SHP77 (cell line): ENCODE measurements at regions not wholly inside any gene's neighbourhood (a gene's known extent, or its start where the extent isn't known, plus 50 kb on each side); places are given as distances from the start of the nearest gene placed in this dataset.
"Not testable (repeated sequence)": the region's sequence is repeated elsewhere in the genome, so short reads cannot be mapped to it uniquely, and the experiment has no call there.

Source experiments
- DNase-seq, 2 experiments: peaks; one replicate each; lab custom pipeline; 2025; lab: John Stamatoyannopoulos, UW

- peak; percentile 83 to 89 for DNase-seq
Measured at GRCh38 chr13:80881942-80882445, 541.1 kb upstream of the SPRY2 start.

DNA sequence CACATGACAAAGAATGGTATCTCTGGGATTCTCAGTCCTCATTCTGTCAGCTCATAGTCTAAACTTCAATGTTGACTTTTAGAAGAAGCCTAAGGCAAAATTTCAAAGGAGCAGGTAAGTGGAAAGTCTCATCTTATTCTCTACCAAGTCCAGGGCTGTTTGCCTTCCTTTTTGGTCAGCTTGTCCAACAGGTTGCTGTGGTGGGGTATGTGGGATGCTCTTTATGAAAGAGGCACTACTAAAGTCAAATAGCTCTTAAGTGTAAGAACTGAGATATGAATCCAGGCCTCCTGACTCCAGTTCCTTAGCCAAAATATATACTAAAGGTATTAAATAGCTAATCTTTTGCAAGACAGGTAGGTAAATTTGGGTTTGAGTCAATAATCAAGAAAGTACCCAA is 540.6 kb upstream of the SPRY2 start:
- DNase-seq: no peak

DNA sequence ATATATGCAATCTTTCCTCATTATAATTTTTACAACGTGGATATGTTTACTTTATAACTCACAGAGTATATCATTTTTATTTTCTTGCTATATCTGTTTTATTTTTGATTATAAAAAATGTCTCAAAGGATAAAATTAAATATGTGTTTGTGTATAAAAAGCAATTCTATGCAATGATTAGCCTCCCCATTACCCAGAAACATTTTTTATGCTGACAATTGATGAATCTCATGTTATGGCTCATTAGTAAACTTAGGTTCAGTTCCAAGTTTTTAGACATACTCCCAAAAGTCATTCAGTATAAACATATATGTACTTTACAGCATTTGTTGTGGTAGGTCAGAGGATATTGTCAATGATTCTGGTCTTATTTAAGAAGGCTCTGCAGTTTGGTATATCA is 540.1 kb upstream of the SPRY2 start:
- DNase-seq: no peak

DNA sequence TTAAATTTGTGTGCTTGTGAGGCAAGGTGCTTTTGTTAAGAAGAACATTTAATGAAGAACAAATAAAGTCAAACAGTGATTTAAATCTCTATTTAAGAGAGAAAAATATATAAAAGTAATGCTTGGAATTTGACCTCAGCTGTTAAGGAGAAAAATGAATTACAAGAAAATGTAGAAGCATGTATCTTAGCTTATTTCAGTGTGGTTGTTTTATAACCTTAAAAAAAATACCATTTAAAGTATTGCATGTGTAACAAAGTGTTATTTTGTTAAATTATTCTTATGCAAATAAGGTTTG is 537.0 kb upstream of the SPRY2 start:
- no peak for DNase-seq

- no peak for DNase-seq
Measured at GRCh38 chr13:80877209-80877943, 536.5 kb upstream of the SPRY2 start.

GRCh38 chr13:80873589-80873988 is 532.7 kb upstream of the SPRY2 start:
- no peak for DNase-seq

DNA sequence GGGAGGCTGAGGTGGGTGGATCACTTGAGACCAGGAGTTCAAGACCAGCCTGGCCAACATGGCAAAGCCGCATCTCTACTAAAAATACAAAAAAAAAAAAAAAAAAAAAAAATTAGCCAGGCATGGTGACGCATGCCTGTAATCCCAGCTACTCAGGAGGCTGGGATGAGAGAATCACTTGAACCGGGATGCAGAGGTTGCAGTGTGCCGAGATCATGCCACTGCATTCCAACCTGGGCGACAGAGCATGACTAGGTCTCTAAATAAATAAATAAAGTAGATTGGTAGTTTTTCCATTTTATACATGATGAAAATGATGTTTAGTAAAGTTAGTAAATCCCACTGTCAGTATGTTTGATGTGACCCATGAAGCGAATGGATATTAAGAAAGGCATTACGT is 531.0 kb upstream of the SPRY2 start:
- not testable (repeated sequence) for DNase-seq

- no peak for DNase-seq
Measured at GRCh38 chr13:80871481-80871880, 530.6 kb upstream of the SPRY2 start.

- no peak for DNase-seq
Measured at GRCh38 chr13:80870186-80870585, 529.3 kb upstream of the SPRY2 start.

- no peak for DNase-seq
Measured at GRCh38 chr13:80866921-80867320, 526.0 kb upstream of the SPRY2 start.

GRCh38 chr13:80865329-80865728 is 524.4 kb upstream of the SPRY2 start:
- no peak for DNase-seq

DNA sequence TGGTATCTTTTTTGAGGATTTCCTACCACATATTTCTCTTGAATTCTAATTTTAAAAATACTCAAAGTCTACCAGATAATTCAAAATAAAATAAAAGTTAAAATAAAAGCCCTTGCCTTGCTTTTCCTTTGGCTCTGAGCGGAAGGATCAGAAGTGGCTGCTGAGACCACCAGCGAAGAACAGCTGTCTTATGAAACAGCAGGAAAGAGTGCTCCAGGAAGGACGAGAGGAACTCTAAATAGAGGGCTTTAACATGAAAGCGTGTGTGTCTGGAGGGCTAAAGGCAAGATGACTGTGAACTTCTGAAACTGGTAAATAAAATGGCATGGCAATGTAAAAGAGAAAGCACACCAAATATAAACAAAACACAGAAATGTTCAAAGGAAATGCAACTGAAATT is 521.5 kb upstream of the SPRY2 start:
- no peak for DNase-seq

- DNase-seq: no peak
Measured at GRCh38 chr13:80860845-80861244, 519.9 kb upstream of the SPRY2 start.

- DNase-seq: no peak
Measured at GRCh38 chr13:80858131-80858530, 517.2 kb upstream of the SPRY2 start.

DNA sequence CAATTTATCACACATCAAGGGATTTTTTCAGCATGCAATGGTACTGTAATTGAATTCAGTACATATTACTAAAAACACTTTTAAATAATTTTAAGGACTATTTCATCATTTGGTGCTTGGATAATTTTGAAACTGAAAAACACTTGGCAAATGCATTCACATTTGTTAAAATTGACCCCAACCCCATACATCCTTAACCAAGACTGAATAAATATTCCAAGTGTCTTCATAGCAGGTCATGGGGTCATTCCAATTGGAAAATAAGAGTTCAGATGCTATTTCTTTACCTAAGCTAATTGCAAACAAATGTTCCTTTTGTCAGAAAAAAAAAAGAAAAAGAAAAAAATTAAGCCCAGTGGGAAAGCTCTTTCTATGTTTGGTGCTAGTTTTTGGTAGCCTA is 516.4 kb upstream of the SPRY2 start:
- no peak for DNase-seq

GRCh38 chr13:80850771-80851170 is 509.8 kb upstream of the SPRY2 start:
- no peak for DNase-seq

DNA sequence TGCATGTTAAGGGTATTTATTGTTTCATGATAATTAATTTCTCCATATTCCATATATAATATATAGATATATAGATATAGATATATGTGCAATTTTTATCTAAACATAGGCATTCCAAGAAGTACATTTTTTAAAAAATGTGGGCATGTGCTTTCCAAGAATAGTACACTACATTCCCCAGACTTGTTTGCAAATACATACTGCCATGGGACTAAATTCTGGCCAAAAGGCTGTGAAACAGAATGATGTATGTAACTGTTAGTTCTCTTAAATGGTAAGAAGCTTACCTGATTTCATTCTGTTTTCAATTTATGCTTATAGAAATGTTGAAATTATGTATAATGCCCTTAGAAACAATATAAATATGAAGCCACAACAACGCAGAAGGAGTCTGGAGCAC is 503.2 kb upstream of the SPRY2 start:
- DNase-seq: no peak

GRCh38 chr13:80841414-80841813 is 500.5 kb upstream of the SPRY2 start:
- DNase-seq: no peak

DNA sequence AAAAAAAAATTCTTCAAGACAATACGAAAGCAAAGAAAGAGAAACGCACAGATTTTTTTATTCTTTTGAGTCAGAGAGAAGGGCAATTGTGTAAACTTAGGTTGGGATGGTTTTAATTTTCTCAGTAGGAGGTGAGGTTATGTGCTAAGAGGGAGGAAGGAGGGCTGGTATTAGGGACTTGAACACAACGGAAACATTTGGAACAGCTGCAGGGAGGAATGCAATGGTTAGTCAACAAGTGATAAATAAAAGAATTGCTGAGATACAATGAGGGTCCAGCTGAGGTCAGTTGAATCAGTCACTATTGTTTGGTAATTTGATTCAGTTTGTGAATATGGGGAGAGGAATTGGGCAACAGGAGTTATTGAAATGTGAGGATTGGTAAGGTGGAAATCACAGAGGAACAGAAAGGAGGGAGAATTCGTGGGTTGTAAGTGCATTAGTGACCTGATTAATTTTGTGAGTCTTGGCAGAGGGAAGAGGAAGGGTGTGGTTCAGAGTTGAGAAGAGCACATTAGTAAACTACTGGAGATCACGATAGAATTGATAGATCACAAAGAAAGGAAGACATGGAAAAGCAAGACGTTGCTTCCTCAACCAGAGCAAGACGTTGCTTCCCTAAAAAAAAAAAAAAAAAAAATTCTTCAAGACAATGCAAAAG is 499.5 kb upstream of the SPRY2 start:
- no peak for DNase-seq

DNA sequence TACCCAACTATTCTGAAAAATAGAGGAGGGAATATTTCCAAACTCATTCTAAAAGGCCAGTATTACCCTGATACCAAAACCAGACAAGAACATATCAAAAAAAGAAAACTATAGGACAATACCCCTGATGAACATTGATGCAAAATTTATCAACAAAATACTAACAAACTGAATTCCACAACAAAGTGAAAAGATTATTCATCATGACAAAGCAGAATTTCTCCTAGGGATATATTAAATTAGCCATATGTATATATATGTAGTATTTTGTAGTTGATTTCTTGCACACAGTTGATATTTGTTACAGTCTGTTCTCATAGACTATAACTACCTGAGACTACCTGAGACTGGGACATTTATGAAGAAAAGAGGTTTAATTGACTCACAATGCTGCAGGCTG is 495.0 kb upstream of the SPRY2 start:
- no peak for DNase-seq

DNA sequence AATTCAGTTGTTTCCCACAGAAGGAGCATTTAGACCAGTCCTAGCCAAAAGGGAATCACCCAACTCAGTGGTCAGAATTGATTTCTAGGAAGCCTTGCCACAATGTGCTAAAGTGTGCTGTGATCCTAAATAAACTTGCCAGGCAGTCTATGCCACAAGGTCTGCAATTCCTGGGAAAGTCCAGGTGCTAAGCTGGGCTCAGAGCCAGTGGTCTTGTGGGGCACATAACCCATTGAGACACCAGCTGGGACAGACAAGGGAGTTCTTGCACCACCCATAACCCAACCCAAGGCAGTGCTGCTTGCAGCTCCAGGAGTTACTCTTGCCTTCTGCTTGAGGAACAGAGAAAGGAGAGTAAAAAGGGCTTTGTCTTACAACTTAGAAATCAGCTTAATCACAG is 489.5 kb upstream of the SPRY2 start:
- no peak for DNase-seq

DNA sequence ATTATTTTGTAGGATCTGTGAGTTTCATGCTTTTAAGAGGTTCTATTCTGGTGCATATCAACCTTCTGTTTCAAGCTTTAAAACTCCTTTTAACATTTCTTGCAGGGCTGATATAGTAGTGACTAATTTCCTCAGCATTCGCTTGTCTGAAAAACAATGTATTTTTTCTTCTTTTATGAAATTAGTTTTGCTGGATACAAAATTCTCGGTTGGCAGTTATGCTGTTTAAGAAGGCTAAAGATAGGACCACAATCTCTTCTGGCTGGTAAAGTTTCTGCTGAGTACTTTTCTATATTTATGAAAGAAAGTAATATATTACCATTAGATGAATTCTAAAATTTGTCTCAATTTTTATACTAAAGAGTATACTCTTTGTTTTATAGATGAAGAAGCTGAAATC is 487.8 kb upstream of the SPRY2 start:
- DNase-seq: no peak

GRCh38 chr13:80825276-80825675 is 484.4 kb upstream of the SPRY2 start:
- no peak for DNase-seq

GRCh38 chr13:80824229-80824628 is 483.3 kb upstream of the SPRY2 start:
- no peak for DNase-seq
